ENCODE measurements at regions not wholly inside any gene's neighbourhood (a gene's known extent, or its start where the extent isn't known, plus 50 kb on each side); places are given as distances from the start of the nearest gene placed in this dataset.

DNA sequence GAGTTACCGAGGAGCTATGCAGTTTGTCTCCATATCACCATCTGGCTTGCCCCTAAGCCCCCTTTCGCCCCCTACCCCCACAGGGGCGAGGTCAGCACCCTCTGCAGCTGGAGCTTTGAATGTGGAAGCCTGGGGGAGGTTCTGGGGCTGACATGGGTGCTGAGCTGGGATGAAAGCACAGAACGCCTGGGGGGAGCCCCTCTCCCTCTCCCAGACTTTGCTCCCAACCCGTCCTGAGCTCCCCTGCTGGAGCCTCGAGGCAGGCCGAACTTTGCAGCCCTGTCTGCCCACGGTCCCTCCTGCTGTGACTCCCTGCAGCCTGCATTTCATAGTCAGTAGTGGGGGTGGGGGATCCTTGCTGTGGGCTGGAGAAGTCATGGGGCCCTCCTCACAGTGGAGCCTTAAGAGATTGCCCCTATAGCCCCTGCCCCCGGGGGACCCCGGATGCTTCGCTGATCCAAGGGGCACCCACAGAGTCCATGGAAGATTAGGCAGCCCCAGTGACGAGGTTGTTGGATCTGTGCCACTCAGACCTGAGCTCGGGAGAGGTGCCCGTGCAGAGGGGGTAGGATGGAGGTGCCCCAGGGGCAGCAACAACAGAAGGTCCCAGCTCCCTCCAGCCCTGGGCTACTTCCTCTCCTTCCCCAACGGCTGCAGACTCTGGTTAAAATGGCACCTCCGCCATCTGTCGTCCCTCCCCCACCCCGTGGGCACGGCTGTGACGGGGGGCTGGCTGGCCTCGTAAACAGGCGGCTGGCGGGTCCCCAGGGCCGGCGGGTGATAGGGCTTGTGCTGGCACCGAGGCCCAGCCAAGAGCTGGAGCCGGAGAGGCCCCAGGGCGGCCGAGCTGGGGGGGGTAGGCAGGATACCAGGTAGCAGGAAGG lies 162.0 kb downstream of the C9orf50 start:
- Histone ChIP-seq H3K27ac (ENCODE audit: low read depth, low read length) (peak overlapping the region; percentile 83), H3K9ac (ENCODE audit: low read length) (no peak overlapping the region), H3K4me3 (ENCODE audit: low read length) (no peak overlapping the region), H3K36me3 (ENCODE audit: control insufficient read depth, insufficient read depth, low read length) (no peaks in the 10 kb centered on the region), H3K27me3 (ENCODE audit: control insufficient read depth, insufficient read depth, low read length) (no peaks in the 10 kb centered on the region), H3K4me1 (ENCODE audit: control insufficient read depth, insufficient read depth, low read length) (peaks cover 32% of the 10 kb centered on the region)

- Histone ChIP-seq H3K4me3 (ENCODE audit: low read length) (no peak overlapping the region), H3K36me3 (ENCODE audit: control insufficient read depth, insufficient read depth, low read length) (no peaks in the 10 kb centered on the region), H3K4me1 (ENCODE audit: control insufficient read depth, insufficient read depth, low read length) (peaks cover 31% of the 10 kb centered on the region), H3K27me3 (ENCODE audit: control insufficient read depth, insufficient read depth, low read length) (no peaks in the 10 kb centered on the region), H3K9ac (ENCODE audit: low read length) (no peak overlapping the region), H3K27ac (ENCODE audit: low read depth, low read length) (peak overlapping the region; percentile 83)
Observed at GRCh38 chr9:129458155-129458661, 162.7 kb downstream of the C9orf50 start.

- Histone ChIP-seq H3K27ac (ENCODE audit: low read depth, low read length) (no peak overlapping the region), H3K27me3 (ENCODE audit: control insufficient read depth, insufficient read depth, low read length) (no peaks in the 10 kb centered on the region), H3K4me3 (ENCODE audit: low read length) (no peak overlapping the region), H3K4me1 (ENCODE audit: control insufficient read depth, insufficient read depth, low read length) (peaks cover 29% of the 10 kb centered on the region), H3K9ac (ENCODE audit: low read length) (no peak overlapping the region), H3K36me3 (ENCODE audit: control insufficient read depth, insufficient read depth, low read length) (no peaks in the 10 kb centered on the region)
Observed at GRCh38 chr9:129457325-129457779, 163.5 kb downstream of the C9orf50 start.

GRCh38 chr9:129456549-129457324 lies 164.2 kb downstream of the C9orf50 start:
- Histone ChIP-seq H3K4me3 (ENCODE audit: low read length) (no peak overlapping the region), H3K4me1 (ENCODE audit: control insufficient read depth, insufficient read depth, low read length) (peaks cover 31% of the 10 kb centered on the region), H3K27me3 (ENCODE audit: control insufficient read depth, insufficient read depth, low read length) (no peaks in the 10 kb centered on the region), H3K36me3 (ENCODE audit: control insufficient read depth, insufficient read depth, low read length) (no peaks in the 10 kb centered on the region), H3K27ac (ENCODE audit: low read depth, low read length) (no peak overlapping the region), H3K9ac (ENCODE audit: low read length) (no peak overlapping the region)

DNA sequence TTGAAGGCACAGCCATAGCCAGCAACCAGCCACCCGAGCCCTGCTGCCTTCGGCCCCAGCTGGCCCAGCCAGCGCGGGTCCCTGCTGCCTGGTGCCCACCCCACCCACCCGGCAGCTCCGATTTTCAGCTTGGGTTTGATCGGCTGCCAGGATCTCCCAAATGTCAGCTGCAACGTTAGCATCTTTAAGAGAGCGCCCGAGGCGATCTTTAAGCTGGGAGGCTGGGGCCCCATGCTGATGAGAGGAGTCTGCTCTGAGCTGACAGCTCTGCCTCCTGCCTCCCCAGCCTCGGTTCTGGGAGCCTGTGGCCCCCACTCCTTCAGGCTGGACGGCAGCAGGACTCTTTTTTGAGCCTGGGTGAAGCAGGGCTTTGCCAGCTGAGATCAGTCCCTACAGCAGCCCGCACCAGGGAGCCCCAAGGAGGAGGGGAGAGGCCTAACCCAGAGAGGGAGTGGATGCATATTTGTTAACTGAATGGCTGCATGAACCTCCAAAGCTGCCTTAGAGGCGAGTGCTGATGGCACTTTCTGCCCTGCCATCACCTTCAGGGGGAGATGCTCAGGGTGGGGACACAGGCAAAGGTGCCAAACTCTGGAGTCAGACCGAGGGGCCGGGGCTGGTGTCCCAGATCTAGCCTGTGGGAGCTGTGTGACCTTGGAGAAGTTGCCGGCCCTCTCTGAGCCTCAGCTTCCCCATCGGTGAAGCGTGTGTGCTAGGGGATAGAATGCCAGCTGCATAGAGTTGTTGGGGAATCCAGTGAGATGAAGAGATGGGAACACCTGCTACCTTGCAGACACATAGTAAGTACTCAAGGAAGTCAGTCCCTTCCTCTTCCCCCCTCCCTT lies 165.5 kb downstream of the C9orf50 start:
- H3K9ac ChIP-seq (ENCODE audit: low read length), result no peak overlapping the region

DNA sequence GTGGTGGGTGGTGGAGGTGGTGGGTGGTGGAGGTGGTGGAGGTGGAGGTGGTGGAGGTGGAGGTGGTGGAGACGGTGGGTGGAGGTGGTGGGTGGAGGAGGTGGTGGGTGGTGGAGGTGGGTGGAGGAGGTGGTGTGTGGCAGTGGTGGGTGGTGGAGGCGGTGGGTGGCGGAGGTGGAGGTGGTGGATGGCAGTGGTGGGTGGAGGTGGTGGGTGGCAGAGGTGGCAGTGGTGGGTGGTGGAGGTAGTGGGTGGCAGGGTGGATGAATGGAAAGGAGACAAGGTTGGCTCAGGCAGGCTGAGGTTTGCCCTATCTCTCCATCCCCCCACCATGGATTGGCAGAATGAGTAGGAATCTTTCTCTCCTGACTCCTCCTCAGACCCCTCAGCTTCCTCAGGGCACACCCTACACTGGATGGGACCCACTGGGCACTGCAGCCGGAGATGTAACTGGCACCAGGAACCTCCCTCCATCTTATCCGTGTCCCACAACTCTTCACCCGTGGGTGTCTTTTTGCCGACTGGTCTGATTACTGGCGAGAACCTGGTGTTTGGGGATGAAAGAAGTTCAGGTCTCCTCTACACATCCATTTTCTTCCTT lies 166.3 kb downstream of the C9orf50 start:
- H3K4me3 ChIP-seq (ENCODE audit: low read length), result no peak overlapping the region
- H3K4me1 ChIP-seq (ENCODE audit: control insufficient read depth, insufficient read depth, low read length), result peaks cover 18% of the 10 kb centered on the region
- H3K27ac ChIP-seq (ENCODE audit: low read depth, low read length), result no peak overlapping the region
- H3K27me3 ChIP-seq (ENCODE audit: control insufficient read depth, insufficient read depth, low read length), result no peaks in the 10 kb centered on the region
- H3K9ac ChIP-seq (ENCODE audit: low read length), result no peak overlapping the region
- H3K36me3 ChIP-seq (ENCODE audit: control insufficient read depth, insufficient read depth, low read length), result no peaks in the 10 kb centered on the region

More for the DNA sequence above, 165.5 kb downstream of the C9orf50 start:
- Histone ChIP-seq H3K36me3 (ENCODE audit: control insufficient read depth, insufficient read depth, low read length) (no peaks in the 10 kb centered on the region), H3K27ac (ENCODE audit: low read depth, low read length) (no peak overlapping the region), H3K27me3 (ENCODE audit: control insufficient read depth, insufficient read depth, low read length) (no peaks in the 10 kb centered on the region), H3K4me1 (ENCODE audit: control insufficient read depth, insufficient read depth, low read length) (peaks cover 22% of the 10 kb centered on the region), H3K4me3 (ENCODE audit: low read length) (no peak overlapping the region)

- H3K9ac ChIP-seq (ENCODE audit: low read length), result no peak overlapping the region
- H3K4me1 ChIP-seq (ENCODE audit: control insufficient read depth, insufficient read depth, low read length), result peaks cover 11% of the 10 kb centered on the region
- no peak overlapping the region for H3K27ac ChIP-seq (ENCODE audit: low read depth, low read length)
- no peak overlapping the region for H3K4me3 ChIP-seq (ENCODE audit: low read length)
- no peaks in the 10 kb centered on the region for H3K36me3 ChIP-seq (ENCODE audit: control insufficient read depth, insufficient read depth, low read length)
- no peaks in the 10 kb centered on the region for H3K27me3 ChIP-seq (ENCODE audit: control insufficient read depth, insufficient read depth, low read length)
Observed at GRCh38 chr9:129453734-129454133, 167.2 kb downstream of the C9orf50 start.

GRCh38 chr9:129451669-129452068 lies 169.2 kb downstream of the C9orf50 start:
- peak overlapping the region; percentile 19 for H3K27ac ChIP-seq (ENCODE audit: low read depth, low read length)
- H3K4me1 ChIP-seq (ENCODE audit: control insufficient read depth, insufficient read depth, low read length), result peaks cover 3% of the 10 kb centered on the region
- no peaks in the 10 kb centered on the region for H3K27me3 ChIP-seq (ENCODE audit: control insufficient read depth, insufficient read depth, low read length)
- H3K9ac ChIP-seq (ENCODE audit: low read length), result no peak overlapping the region
- no peaks in the 10 kb centered on the region for H3K36me3 ChIP-seq (ENCODE audit: control insufficient read depth, insufficient read depth, low read length)
- H3K4me3 ChIP-seq (ENCODE audit: low read length), result no peak overlapping the region

GRCh38 chr9:129451089-129451656 lies 169.7 kb downstream of the C9orf50 start:
- Histone ChIP-seq H3K9ac (ENCODE audit: low read length) (no peak overlapping the region), H3K4me1 (ENCODE audit: control insufficient read depth, insufficient read depth, low read length) (peaks cover 3% of the 10 kb centered on the region), H3K27ac (ENCODE audit: low read depth, low read length) (peak overlapping the region; percentile 21), H3K4me3 (ENCODE audit: low read length) (no peak overlapping the region), H3K27me3 (ENCODE audit: control insufficient read depth, insufficient read depth, low read length) (no peaks in the 10 kb centered on the region), H3K36me3 (ENCODE audit: control insufficient read depth, insufficient read depth, low read length) (no peaks in the 10 kb centered on the region)

GRCh38 chr9:129449066-129449465 lies 171.8 kb downstream of the C9orf50 start:
- Histone ChIP-seq H3K9ac (ENCODE audit: low read length) (no peak overlapping the region), H3K4me3 (ENCODE audit: low read length) (no peak overlapping the region)

GRCh38 chr9:129446828-129447550 lies 173.9 kb downstream of the C9orf50 start:
- Histone ChIP-seq H3K27me3 (ENCODE audit: control insufficient read depth, insufficient read depth, low read length) (no peaks in the 10 kb centered on the region), H3K4me3 (ENCODE audit: low read length) (no peak overlapping the region), H3K9ac (ENCODE audit: low read length) (no peak overlapping the region), H3K36me3 (ENCODE audit: control insufficient read depth, insufficient read depth, low read length) (no peaks in the 10 kb centered on the region), H3K27ac (ENCODE audit: low read depth, low read length) (no peak overlapping the region), H3K4me1 (ENCODE audit: control insufficient read depth, insufficient read depth, low read length) (peaks cover 3% of the 10 kb centered on the region)

More at GRCh38 chr9:129449066-129449465, 171.8 kb downstream of the C9orf50 start:
- H3K36me3 ChIP-seq (ENCODE audit: control insufficient read depth, insufficient read depth, low read length), result no peaks in the 10 kb centered on the region
- H3K27ac ChIP-seq (ENCODE audit: low read depth, low read length), result no peak overlapping the region
- peaks cover 3% of the 10 kb centered on the region for H3K4me1 ChIP-seq (ENCODE audit: control insufficient read depth, insufficient read depth, low read length)
- H3K27me3 ChIP-seq (ENCODE audit: control insufficient read depth, insufficient read depth, low read length), result no peaks in the 10 kb centered on the region

All from rectal smooth muscle tissue (tissue), 1 donor.